Nephron (organoid): ENCODE measurements at regions not wholly inside any gene's neighbourhood (a gene's known extent, or its start where the extent isn't known, plus 50 kb on each side); places are given as distances from the start of the nearest gene placed in this dataset.
"Not testable (repeated sequence)": the region's sequence is repeated elsewhere in the genome, so short reads cannot be mapped to it uniquely, and the experiment has no call there.

ENCODE experiments used
- H3K27ac Mint-ChIP-seq, 3 experiments: 2 replicates each; pipeline ENCODE4 v1.8.0; 2020; ENCODE audit warnings: mixed read lengths in 3 of 3, mild to moderate bottlenecking in 2 of 3, moderate library complexity in 1 of 3
- H3K27me3 Mint-ChIP-seq: 2 replicates; pipeline ENCODE4 v1.8.0; 2021; ENCODE audit warnings: low read depth, mild to moderate bottlenecking, moderate library complexity, mixed read lengths
- H3K36me3 Mint-ChIP-seq: 2 replicates; pipeline ENCODE4 v1.8.0; 2020; ENCODE audit warnings: low read depth, mixed read lengths
- H3K4me1 Mint-ChIP-seq: 2 replicates; pipeline ENCODE4 v1.8.0; 2020; ENCODE audit warnings: mixed read lengths
- H3K4me3 Mint-ChIP-seq, 3 experiments: 2 replicates each; pipeline ENCODE4 v1.8.0; 2020; ENCODE audit warnings: mild to moderate bottlenecking in 3 of 3, mixed read lengths in 3 of 3, moderate library complexity in 2 of 3
- H3K9me3 Mint-ChIP-seq: 2 replicates; pipeline ENCODE4 v1.8.0; 2020; ENCODE audit warnings: mixed read lengths
- CTCF ChIP-seq, 3 experiments: fragments of 200-600 bp; sonication (generic); IDR thresholded peaks; one replicate each; pipeline ENCODE4 v1.5.0; 2021; ENCODE audit warnings: antibody characterized with exemption in 3 of 3; ENCODE audit not compliant: unreplicated experiment in 3 of 3

GRCh38 chr7:140283472-140283871, 106.7 kb upstream of the KDM7A start:
- peaks cover 4% of the 10 kb centered on the region for H3K27me3 Mint-ChIP-seq
- H3K4me1 Mint-ChIP-seq: no peaks in the 10 kb centered on the region
- H3K9me3 Mint-ChIP-seq: no peaks in the 10 kb centered on the region
- H3K27ac Mint-ChIP-seq: no peak overlapping the region
- no peak overlapping the region for H3K4me3 Mint-ChIP-seq
- no peaks in the 10 kb centered on the region for H3K36me3 Mint-ChIP-seq
- no peak for TF ChIP-seq CTCF (IDR thresholded peaks at IDR 0.05; ENCODE audit: unreplicated experiment in 3 of 3)

DNA sequence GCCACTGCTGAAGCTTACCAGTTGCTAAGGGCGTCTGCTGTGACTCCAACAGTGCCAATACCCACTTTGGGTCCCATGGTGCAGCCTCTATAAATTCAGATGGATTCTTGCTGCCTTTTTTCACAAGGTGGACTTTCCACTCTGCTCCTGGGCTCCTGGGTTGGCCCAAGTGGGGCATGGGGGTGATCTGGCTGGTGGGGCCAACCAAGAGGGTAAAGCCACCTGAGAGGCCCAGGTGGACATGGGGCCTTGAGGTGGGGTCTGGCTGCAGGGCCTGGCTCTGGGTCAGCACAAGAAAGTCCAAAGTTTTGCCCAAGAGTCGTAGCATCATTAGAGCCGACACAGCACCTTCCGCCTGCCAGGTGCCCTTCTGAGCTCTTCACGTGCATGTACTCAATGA, 105.2 kb upstream of the KDM7A start:
- Mint-ChIP-seq H3K27me3 (peaks cover 4% of the 10 kb centered on the region), H3K9me3 (no peaks in the 10 kb centered on the region), H3K4me3 (no peak overlapping the region), H3K4me1 (no peaks in the 10 kb centered on the region), H3K27ac (no peak overlapping the region), H3K36me3 (no peaks in the 10 kb centered on the region)
- no peak for TF ChIP-seq CTCF (IDR thresholded peaks at IDR 0.05; ENCODE audit: unreplicated experiment in 3 of 3)

GRCh38 chr7:140281255-140281654, 104.5 kb upstream of the KDM7A start:
- Mint-ChIP-seq H3K36me3 (no peaks in the 10 kb centered on the region), H3K4me1 (no peaks in the 10 kb centered on the region), H3K27ac (no peak overlapping the region), H3K4me3 (no peak overlapping the region), H3K9me3 (no peaks in the 10 kb centered on the region), H3K27me3 (peaks cover 4% of the 10 kb centered on the region)
- TF ChIP-seq CTCF (IDR thresholded peaks at IDR 0.05; ENCODE audit: unreplicated experiment in 3 of 3): no peak

GRCh38 chr7:140276001-140276400, 99.2 kb upstream of the KDM7A start:
- H3K9me3 Mint-ChIP-seq: no peaks in the 10 kb centered on the region
- TF ChIP-seq CTCF (IDR thresholded peaks at IDR 0.05; ENCODE audit: unreplicated experiment in 3 of 3): no peak
- H3K27me3 Mint-ChIP-seq: peaks cover 4% of the 10 kb centered on the region
- H3K4me1 Mint-ChIP-seq: peaks cover 9% of the 10 kb centered on the region
- H3K27ac Mint-ChIP-seq: peak overlapping the region; percentile 6 to 43 (median 26)
- no peaks in the 10 kb centered on the region for H3K36me3 Mint-ChIP-seq
- H3K4me3 Mint-ChIP-seq: no peak overlapping the region

DNA sequence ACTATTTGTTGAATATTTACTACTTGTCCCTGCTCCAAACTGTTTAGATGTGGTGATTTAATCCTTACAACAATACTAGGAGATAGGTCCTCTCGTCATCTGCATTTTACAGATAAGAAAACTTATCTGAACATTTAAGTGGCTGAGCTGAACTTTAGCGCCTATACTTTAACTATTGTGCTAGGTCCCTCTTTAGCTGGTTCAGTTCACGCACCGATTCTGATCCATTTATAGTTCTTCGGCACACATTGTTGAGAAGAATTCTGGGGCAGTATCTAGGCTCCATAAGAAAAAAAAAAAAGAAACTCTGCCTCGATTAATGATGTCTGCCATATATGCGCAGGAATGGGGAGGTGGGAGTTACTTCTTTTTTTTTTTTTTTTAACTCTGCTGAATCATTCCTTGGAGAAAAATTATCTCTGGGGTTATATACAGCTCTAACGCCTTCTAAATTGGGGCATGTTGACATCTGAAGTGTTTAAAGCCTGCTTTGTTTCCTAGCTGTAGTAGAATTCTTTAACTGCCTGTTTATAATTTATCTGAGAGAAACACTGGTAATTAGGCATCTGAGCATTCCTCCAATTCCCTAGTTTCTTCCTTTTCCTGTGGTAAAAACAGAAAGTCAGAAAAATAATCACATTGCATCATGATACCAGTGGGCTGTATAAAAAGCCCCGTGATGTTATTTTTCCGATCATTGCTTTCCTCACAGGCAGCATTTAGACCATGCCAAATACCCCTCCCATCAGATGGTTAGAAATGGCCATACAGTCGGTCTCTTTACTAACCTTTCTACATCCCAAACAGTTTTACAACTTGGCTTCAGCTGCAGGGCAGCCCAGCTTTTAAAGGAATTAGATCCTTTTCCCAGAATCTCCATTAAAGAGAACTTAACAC, 98.5 kb upstream of the KDM7A start:
- H3K4me1 Mint-ChIP-seq: peaks cover 9% of the 10 kb centered on the region
- H3K36me3 Mint-ChIP-seq: no peaks in the 10 kb centered on the region
- TF ChIP-seq CTCF (IDR thresholded peaks at IDR 0.05; ENCODE audit: unreplicated experiment in 3 of 3): no peak
- H3K27ac Mint-ChIP-seq: peak overlapping the region; percentile 6 to 43 (median 26)
- H3K27me3 Mint-ChIP-seq: no peaks in the 10 kb centered on the region
- no peaks in the 10 kb centered on the region for H3K9me3 Mint-ChIP-seq
- peak overlapping the region in 1 of 3 experiments; percentile 41 for H3K4me3 Mint-ChIP-seq

DNA sequence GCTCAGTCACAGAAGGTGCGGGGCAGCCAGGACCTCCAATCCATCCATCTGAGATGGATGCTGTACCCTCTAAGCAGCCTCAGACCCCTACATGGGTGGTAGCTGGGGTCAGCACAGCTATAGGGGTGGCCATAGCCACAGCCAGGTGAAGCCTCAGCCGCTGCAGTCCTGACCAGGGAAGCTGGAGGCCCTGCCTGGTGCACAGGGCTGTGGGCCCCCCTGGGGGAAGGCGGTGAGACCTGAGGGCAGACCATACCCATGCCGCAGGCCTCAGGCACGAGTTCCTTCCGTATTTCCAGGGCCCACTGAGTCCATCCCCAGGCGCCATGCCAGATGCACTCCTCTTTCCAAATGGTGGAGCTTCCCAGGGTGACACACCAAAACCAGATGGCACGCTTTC, 96.6 kb upstream of the KDM7A start:
- Mint-ChIP-seq H3K4me1 (peaks cover 9% of the 10 kb centered on the region), H3K36me3 (no peaks in the 10 kb centered on the region), H3K27me3 (no peaks in the 10 kb centered on the region), H3K27ac (no peak overlapping the region), H3K9me3 (no peaks in the 10 kb centered on the region), H3K4me3 (no peak overlapping the region)
- TF ChIP-seq CTCF (IDR thresholded peaks at IDR 0.05; ENCODE audit: unreplicated experiment in 3 of 3): no peak

DNA sequence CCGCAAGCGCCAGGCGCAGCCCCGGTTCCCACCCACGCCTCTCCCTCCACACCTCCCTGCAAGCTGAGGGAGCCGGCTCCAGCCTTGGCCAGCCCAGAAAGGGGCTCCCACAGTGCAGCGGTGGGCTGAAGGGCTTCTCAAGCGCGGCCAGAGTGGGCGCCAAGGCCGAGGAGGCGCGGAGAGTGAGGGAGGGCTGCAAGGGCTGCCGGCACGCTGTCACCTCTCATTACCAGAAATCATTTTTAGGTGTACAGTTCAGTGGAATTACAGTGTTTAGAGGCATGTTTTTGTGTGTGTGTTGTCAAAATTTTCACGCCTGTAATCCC, 94.8 kb upstream of the KDM7A start:
- not testable (repeated sequence) for H3K9me3 Mint-ChIP-seq, H3K27ac Mint-ChIP-seq, H3K36me3 Mint-ChIP-seq, H3K4me1 Mint-ChIP-seq, H3K4me3 Mint-ChIP-seq, H3K27me3 Mint-ChIP-seq
